ENCODE measurements at regions not wholly inside any gene's neighbourhood (a gene's known extent, or its start where the extent isn't known, plus 50 kb on each side); places are given as distances from the start of the nearest gene placed in this dataset.

GRCh38 chr1:199132006-199132405, 493.2 kb downstream of the PTPRC start:
- no peaks in the 10 kb centered on the region for H3K9me3 ChIP-seq
- intact Hi-C loops (cut with DNase I) = no loop called here
- H3K27ac ChIP-seq = no peak overlapping the region
- TF ChIP-seq POLR2A (IDR thresholded peaks at IDR 0.05) (no peak), POLR2AphosphoS5 (IDR thresholded peaks at IDR 0.05; ENCODE audit: insufficient read depth in 1 of 2, low read depth in 1 of 2) (no peak)
- TF ChIP-seq, protein P1, sequence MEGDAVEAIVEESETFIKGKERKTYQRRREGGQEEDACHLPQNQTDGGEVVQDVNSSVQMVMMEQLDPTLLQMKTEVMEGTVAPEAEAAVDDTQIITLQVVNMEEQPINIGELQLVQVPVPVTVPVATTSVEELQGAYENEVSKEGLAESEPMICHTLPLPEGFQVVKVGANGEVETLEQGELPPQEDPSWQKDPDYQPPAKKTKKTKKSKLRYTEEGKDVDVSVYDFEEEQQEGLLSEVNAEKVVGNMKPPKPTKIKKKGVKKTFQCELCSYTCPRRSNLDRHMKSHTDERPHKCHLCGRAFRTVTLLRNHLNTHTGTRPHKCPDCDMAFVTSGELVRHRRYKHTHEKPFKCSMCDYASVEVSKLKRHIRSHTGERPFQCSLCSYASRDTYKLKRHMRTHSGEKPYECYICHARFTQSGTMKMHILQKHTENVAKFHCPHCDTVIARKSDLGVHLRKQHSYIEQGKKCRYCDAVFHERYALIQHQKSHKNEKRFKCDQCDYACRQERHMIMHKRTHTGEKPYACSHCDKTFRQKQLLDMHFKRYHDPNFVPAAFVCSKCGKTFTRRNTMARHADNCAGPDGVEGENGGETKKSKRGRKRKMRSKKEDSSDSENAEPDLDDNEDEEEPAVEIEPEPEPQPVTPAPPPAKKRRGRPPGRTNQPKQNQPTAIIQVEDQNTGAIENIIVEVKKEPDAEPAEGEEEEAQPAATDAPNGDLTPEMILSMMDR (IDR thresholded peaks at IDR 0.05) = no peak
- no peak for DNase-seq (ENCODE audit: extremely low spot score in 2 of 2)
- no peaks in the 10 kb centered on the region for H3K27me3 ChIP-seq
- H3K4me3 ChIP-seq = no peak overlapping the region
- no peaks in the 10 kb centered on the region for H3K4me1 ChIP-seq
- no peaks in the 10 kb centered on the region for H3K36me3 ChIP-seq

GRCh38 chr1:199135901-199136300, 497.1 kb downstream of the PTPRC start:
- no peak overlapping the region for H3K4me3 ChIP-seq
- no peaks in the 10 kb centered on the region for H3K27me3 ChIP-seq
- TF ChIP-seq POLR2AphosphoS5 (IDR thresholded peaks at IDR 0.05; ENCODE audit: insufficient read depth in 1 of 2, low read depth in 1 of 2) (no peak), POLR2A (IDR thresholded peaks at IDR 0.05) (no peak)
- TF ChIP-seq, protein P1 (IDR thresholded peaks at IDR 0.05) = no peak
- H3K4me1 ChIP-seq = no peaks in the 10 kb centered on the region
- intact Hi-C loops (cut with DNase I) = no loop called here
- no peak overlapping the region for H3K27ac ChIP-seq
- no peaks in the 10 kb centered on the region for H3K9me3 ChIP-seq
- DNase-seq (ENCODE audit: extremely low spot score in 2 of 2) = no peak
- H3K36me3 ChIP-seq = no peaks in the 10 kb centered on the region

- H3K4me3 ChIP-seq = no peak overlapping the region
- no peaks in the 10 kb centered on the region for H3K4me1 ChIP-seq
- H3K36me3 ChIP-seq = no peaks in the 10 kb centered on the region
- no peaks in the 10 kb centered on the region for H3K27me3 ChIP-seq
- intact Hi-C loops (cut with DNase I) = no loop called here
- TF ChIP-seq POLR2A (IDR thresholded peaks at IDR 0.05) (no peak), POLR2AphosphoS5 (IDR thresholded peaks at IDR 0.05; ENCODE audit: insufficient read depth in 1 of 2, low read depth in 1 of 2) (no peak)
- TF ChIP-seq, protein P1 (IDR thresholded peaks at IDR 0.05) = no peak
- no peak for DNase-seq (ENCODE audit: extremely low spot score in 2 of 2)
- H3K9me3 ChIP-seq = no peaks in the 10 kb centered on the region
- H3K27ac ChIP-seq = no peak overlapping the region
These were observed 499.2 kb downstream of the PTPRC start for GRCh38 chr1:199138061-199138460.

DNA sequence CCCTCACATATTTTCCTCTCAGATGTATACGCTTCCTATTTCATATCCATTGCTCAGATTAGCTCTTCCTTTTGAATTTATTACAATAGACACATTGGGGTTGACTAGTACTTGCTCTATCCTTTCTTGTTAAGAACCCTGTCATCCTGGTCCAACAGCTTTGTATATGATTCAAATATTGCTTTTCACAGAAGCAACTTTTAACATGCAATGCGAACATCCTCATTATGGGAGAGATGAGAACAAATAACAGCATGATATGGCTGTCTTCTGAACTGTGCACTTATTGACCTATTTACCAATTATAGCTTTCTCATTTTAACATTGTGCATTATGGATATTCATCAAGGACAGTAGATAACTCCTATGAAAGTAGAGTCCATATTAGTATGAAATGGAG, 510.8 kb downstream of the PTPRC start:
- no peak for DNase-seq (ENCODE audit: extremely low spot score in 2 of 2)
- intact Hi-C loops (cut with DNase I) = no loop called here
- TF ChIP-seq POLR2A (IDR thresholded peaks at IDR 0.05) = no peak
- TF ChIP-seq POLR2AphosphoS5 (IDR thresholded peaks at IDR 0.05; ENCODE audit: insufficient read depth in 1 of 2, low read depth in 1 of 2) = no peak
- TF ChIP-seq, protein P1 (IDR thresholded peaks at IDR 0.05) = no peak
- H3K27me3 ChIP-seq = no peaks in the 10 kb centered on the region
- no peaks in the 10 kb centered on the region for H3K4me1 ChIP-seq
- H3K27ac ChIP-seq = no peak overlapping the region
- no peaks in the 10 kb centered on the region for H3K9me3 ChIP-seq
- no peak overlapping the region for H3K4me3 ChIP-seq
- H3K36me3 ChIP-seq = no peaks in the 10 kb centered on the region

DNA sequence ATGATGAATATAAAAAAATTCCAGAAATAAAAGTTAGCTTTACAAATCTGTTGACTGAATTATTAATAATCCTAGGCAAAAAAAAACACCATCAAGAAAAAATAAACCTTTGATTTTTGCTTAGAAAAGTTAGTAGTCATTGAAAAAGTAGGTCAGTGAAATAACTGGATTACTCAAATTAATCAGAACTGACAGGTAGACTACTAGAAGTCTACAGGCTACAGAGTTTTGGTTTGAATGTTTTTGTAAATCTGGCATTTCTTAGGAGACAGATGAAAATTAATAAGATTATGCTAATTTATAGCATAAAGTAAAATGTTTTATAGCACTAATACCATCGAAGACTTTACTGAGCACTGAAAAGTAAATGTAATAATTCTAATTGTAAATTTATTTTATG, 511.9 kb downstream of the PTPRC start:
- Histone ChIP-seq H3K36me3 (no peaks in the 10 kb centered on the region), H3K4me3 (no peak overlapping the region), H3K4me1 (no peaks in the 10 kb centered on the region), H3K27ac (no peak overlapping the region), H3K9me3 (no peaks in the 10 kb centered on the region), H3K27me3 (no peaks in the 10 kb centered on the region)
- DNase-seq (ENCODE audit: extremely low spot score in 2 of 2) = no peak
- TF ChIP-seq, protein P1 (IDR thresholded peaks at IDR 0.05) = no peak
- TF ChIP-seq POLR2A (IDR thresholded peaks at IDR 0.05) (no peak), POLR2AphosphoS5 (IDR thresholded peaks at IDR 0.05; ENCODE audit: insufficient read depth in 1 of 2, low read depth in 1 of 2) (no peak)
- intact Hi-C loops (cut with DNase I) = no loop called here

All from vagina (tissue), 2 donors.